Memory B cell (primary cell): ENCODE measurements at regions not wholly inside any gene's neighbourhood (a gene's known extent, or its start where the extent isn't known, plus 50 kb on each side); places are given as distances from the start of the nearest gene placed in this dataset.
A peak's percentile ranks its signal among the peaks of the same experiment; 100 is the strongest.
"Not testable (repeated sequence)": the region's sequence is repeated elsewhere in the genome, so short reads cannot be mapped to it uniquely, and the experiment has no call there.

ENCODE experiments used
- ATAC-seq: fragments of 150-1000 bp; cut with Tn5 transposase; 2 replicates; pipeline ENCODE4 v1.10.0; 2021; ENCODE audit warnings: low read depth, mild to moderate bottlenecking, moderate library complexity
- DNase-seq, 2 donors: peaks; one replicate each; pipeline ENCODE4 v3.0.0; 2022; ENCODE audit warnings: low spot score in 2 of 2
- H3K27ac Mint-ChIP-seq: one replicate; pipeline ENCODE4 v1.8.0; 2022; ENCODE audit warnings: mild to moderate bottlenecking, moderate library complexity, mixed read lengths
- H3K27me3 Mint-ChIP-seq: one replicate; pipeline ENCODE4 v1.8.0; 2022; ENCODE audit warnings: mixed read lengths
- H3K36me3 Mint-ChIP-seq: one replicate; pipeline ENCODE4 v1.8.0; 2022; ENCODE audit warnings: mild to moderate bottlenecking, mixed read lengths
- H3K4me1 Mint-ChIP-seq: one replicate; pipeline ENCODE4 v1.8.0; 2022; ENCODE audit warnings: mixed read lengths
- H3K4me3 Mint-ChIP-seq: one replicate; pipeline ENCODE4 v1.8.0; 2022; ENCODE audit warnings: mild to moderate bottlenecking, moderate library complexity, mixed read lengths
- H3K9me3 Mint-ChIP-seq: one replicate; pipeline ENCODE4 v1.8.0; 2022; ENCODE audit warnings: mixed read lengths

DNA sequence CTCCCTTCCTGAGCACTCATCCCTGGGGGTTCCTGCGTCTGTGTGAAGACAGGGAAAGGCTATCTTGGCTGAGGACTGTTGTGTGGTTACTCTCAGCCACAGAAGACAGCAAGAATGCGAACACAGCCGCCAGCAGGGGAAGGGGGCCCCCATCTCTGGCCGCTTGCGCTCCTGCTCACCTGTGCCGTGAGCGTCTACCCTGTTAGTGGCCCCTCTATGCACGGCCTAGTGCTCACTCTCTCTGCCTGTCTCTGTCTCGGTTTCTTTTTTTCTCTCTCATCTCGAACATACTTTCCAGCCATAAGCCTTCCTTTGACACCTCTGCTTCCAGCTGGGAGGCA, 206.7 kb upstream of the APCDD1 start:
- no peaks in the 10 kb centered on the region for H3K27me3 Mint-ChIP-seq
- no peaks in the 10 kb centered on the region for H3K9me3 Mint-ChIP-seq
- no peak overlapping the region for H3K4me3 Mint-ChIP-seq
- no peaks in the 10 kb centered on the region for H3K36me3 Mint-ChIP-seq
- no peaks in the 10 kb centered on the region for H3K4me1 Mint-ChIP-seq
- no peak for DNase-seq
- ATAC-seq, result no peak
- H3K27ac Mint-ChIP-seq, result no peak overlapping the region

DNA sequence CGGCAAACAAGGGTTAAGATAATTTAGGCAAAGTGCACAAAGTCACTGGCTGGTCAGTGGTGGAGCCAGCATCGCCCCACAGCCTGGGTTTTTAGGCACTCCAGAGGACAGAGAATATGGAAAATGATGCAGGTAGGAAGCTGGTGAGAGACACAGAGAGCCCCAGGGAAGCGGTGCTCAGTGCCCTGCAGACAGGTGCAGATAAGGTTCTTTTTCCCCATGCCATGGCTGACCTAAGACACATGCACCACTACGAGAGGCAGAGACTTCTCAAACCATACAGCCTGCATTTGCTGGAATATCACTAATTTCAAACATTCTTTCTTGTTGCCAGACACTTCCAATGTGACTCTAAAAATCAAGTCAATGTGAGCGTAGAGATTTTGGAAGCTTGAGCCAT, 205.7 kb upstream of the APCDD1 start:
- no peaks in the 10 kb centered on the region for H3K9me3 Mint-ChIP-seq
- DNase-seq (no peak), ATAC-seq (no peak)
- no peak overlapping the region for H3K27ac Mint-ChIP-seq
- H3K27me3 Mint-ChIP-seq, result no peaks in the 10 kb centered on the region
- peaks cover 7% of the 10 kb centered on the region for H3K4me1 Mint-ChIP-seq
- no peak overlapping the region for H3K4me3 Mint-ChIP-seq
- no peaks in the 10 kb centered on the region for H3K36me3 Mint-ChIP-seq

DNA sequence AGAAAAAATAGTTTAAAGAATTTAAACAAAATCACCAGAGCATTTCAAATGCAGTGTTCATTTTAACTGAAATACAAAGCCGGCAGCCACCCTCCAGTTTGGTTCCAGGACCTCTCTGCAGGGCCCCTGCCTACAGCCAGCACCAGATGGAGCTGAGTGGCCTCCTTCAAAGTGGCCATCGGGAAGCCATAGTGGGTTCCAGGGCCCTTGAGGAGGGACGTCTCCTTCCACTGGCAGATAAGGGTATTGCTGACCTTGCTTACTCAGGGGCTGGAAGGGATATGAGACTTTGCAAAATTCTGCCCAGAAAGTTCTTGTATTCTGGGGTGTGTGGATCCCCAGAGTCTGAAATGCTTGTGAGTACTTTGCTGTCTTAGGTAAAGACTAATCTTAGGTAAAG, 205.2 kb upstream of the APCDD1 start:
- no peak overlapping the region for H3K27ac Mint-ChIP-seq
- no peaks in the 10 kb centered on the region for H3K36me3 Mint-ChIP-seq

DNA sequence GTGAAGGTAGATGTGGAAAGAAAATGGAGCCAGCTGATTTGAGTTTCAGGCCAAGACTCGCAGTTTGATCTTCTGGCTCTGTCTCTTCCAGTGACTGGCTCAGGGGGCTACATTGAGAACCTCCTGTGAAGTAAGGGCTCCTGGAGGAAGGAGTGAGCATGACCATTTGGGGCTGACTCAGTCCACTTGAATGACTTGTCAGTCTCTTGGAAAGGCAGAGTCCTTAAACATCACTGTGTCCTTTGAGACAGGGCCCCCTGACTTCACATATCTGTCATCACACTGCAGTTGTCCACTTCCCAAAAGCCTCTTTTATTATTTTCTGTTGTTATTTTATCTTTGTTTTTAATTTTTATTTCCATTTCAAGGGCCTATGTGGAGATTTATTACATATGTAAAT, 204.6 kb upstream of the APCDD1 start:
- Mint-ChIP-seq H3K4me1 (peaks cover 12% of the 10 kb centered on the region), H3K27ac (no peak overlapping the region), H3K9me3 (no peaks in the 10 kb centered on the region), H3K27me3 (no peaks in the 10 kb centered on the region), H3K36me3 (no peaks in the 10 kb centered on the region), H3K4me3 (no peak overlapping the region)
- DNase-seq (no peak), ATAC-seq (no peak)

More for the DNA sequence above, 205.2 kb upstream of the APCDD1 start:
- H3K4me3 Mint-ChIP-seq, result no peak overlapping the region
- H3K4me1 Mint-ChIP-seq, result peaks cover 9% of the 10 kb centered on the region
- H3K9me3 Mint-ChIP-seq, result no peaks in the 10 kb centered on the region
- ATAC-seq (no peak), DNase-seq (no peak)
- no peaks in the 10 kb centered on the region for H3K27me3 Mint-ChIP-seq

DNA sequence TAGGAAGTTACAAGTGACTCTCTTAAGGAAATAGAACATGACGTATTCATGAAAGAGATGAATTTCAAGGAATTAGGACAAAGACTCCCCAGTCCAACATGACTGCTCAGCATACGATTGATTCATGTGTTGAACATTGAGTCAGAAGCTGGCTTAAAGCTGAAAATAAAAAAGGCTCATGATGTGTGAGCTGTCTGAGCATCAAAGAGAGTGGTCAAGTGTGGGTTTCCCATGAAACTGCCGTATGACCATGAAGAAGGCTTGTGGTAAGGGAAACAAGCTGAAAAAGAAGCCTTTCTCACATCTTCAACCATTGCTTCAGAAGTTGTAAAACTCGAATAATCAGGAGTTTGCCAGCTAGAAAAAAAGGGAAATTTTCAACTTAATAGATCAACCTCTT, 201.9 kb upstream of the APCDD1 start:
- Mint-ChIP-seq H3K4me3 (no peak overlapping the region), H3K36me3 (no peaks in the 10 kb centered on the region), H3K9me3 (no peaks in the 10 kb centered on the region), H3K27ac (no peak overlapping the region), H3K27me3 (no peaks in the 10 kb centered on the region), H3K4me1 (peaks cover 12% of the 10 kb centered on the region)
- DNase-seq (no peak), ATAC-seq (no peak)

DNA sequence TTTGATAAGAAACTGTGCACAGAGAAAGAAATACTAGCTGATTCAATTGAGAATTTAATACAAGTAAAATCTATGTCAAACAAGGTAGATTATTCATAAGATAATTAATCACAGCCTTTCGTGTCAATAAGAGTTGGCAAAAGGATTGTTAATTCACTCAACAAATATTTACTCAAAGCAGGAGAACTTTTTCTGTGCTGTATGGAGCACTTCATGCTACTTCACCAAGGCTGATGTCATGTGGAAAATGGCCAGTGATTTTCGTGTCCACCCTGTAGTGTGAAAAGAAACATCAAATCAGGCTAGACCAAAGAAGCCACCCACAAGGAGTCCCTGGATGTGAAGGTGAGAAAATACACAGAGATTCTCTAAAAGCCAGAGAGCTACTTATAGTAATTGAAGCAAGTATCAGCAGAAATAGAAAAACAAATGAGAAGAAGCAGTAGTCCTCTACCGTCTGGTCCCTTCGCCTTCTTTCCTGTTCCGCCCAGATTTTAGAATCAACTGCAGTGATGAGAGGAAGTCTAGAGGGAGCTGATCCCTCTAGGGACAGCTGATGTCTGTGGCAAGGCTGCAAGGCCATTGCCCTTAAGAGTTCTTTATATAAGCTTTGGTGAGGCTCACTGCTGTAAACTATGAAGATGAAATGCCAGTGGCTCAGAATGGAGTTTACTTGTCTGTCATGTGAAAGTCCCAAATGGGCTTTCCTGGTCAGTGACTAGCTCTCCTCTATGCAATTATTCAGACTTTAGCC, 201.3 kb upstream of the APCDD1 start:
- no peak for DNase-seq
- Mint-ChIP-seq H3K27ac (peak overlapping the region; percentile 53), H3K36me3 (no peaks in the 10 kb centered on the region), H3K27me3 (no peaks in the 10 kb centered on the region), H3K4me1 (peaks cover 12% of the 10 kb centered on the region), H3K9me3 (no peaks in the 10 kb centered on the region), H3K4me3 (peak overlapping the region; percentile 29)
- ATAC-seq, result peak; percentile 44

DNA sequence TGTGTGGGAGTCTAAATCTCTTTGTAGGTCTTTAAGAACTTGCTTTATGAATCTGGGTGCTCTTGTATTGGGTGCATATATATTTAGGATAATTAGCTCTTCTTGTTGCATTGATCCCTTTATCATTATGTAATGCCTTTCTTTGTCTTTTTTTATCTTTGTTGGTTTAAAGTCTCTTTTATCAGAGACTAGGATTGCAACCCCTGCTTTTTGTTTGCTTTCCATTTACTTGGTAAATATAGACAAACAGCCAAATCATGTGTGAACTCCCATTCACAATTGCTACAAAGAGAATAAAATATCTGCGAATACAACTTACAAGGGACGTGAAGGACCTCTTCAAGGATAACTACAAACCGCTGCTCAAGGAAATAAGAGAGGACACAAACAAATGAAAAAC, 198.2 kb upstream of the APCDD1 start:
- not testable (repeated sequence) for DNase-seq, H3K36me3 Mint-ChIP-seq, H3K27ac Mint-ChIP-seq, H3K27me3 Mint-ChIP-seq, H3K4me3 Mint-ChIP-seq, H3K9me3 Mint-ChIP-seq, ATAC-seq
- H3K4me1 Mint-ChIP-seq, result peaks cover 12% of the 10 kb centered on the region

DNA sequence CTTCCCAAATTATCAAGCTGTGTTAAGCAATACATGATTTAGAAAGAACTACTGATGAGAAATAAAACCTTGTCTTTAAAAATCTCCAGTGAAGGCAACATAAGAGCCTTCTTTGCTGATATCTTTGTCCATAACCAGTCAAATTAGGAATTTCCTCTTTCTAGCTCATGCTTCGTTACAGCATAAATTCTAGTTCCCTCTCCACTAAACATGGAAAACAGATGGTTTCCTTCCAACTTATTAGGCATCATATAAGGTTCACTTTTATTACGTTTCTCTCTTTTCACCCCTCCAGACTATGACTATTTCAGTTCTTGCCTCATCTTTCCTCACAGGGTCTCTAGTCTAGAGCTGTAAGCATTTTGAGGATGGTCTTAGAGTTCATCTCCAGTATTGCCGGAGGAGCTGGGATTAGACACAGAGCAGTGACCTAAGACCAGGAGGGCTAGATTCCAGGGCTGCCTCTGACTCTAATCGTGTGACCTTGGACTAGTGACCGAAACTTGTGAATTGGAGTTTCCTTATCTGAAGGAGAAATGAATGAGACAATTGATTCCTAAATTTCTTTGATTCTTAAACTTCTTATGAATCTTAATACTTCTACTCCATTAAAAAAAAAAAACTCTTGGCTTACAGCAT, 195.5 kb upstream of the APCDD1 start:
- no peak overlapping the region for H3K27ac Mint-ChIP-seq

DNA sequence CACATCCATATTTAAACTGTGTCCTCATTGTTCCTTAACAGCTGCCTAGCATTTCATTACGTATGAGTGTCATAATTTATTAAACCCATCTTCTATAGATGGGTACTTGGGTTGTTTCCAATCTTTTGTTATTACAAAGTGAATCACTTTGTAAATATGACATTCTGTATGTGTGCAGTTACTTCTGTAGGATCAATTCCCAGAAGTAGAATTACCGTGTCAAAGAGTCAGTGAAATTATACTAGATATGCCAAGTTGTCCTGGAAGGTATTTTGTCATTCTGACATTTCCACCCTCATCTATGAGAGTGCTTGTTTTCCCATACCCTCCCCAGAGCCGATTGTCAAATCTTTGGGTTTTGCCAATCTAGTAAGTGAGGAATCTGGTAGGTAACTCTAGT, 194.5 kb upstream of the APCDD1 start:
- peaks cover 23% of the 10 kb centered on the region for H3K4me1 Mint-ChIP-seq
- no peak overlapping the region for H3K27ac Mint-ChIP-seq
- H3K36me3 Mint-ChIP-seq, result no peaks in the 10 kb centered on the region
- H3K27me3 Mint-ChIP-seq, result no peaks in the 10 kb centered on the region
- DNase-seq (no peak), ATAC-seq (no peak)
- no peak overlapping the region for H3K4me3 Mint-ChIP-seq
- H3K9me3 Mint-ChIP-seq, result no peaks in the 10 kb centered on the region

More for the DNA sequence above, 195.5 kb upstream of the APCDD1 start:
- Mint-ChIP-seq H3K9me3 (no peaks in the 10 kb centered on the region), H3K36me3 (no peaks in the 10 kb centered on the region), H3K4me3 (no peak overlapping the region), H3K4me1 (peaks cover 20% of the 10 kb centered on the region), H3K27me3 (no peaks in the 10 kb centered on the region)
- ATAC-seq (no peak), DNase-seq (no peak)

DNA sequence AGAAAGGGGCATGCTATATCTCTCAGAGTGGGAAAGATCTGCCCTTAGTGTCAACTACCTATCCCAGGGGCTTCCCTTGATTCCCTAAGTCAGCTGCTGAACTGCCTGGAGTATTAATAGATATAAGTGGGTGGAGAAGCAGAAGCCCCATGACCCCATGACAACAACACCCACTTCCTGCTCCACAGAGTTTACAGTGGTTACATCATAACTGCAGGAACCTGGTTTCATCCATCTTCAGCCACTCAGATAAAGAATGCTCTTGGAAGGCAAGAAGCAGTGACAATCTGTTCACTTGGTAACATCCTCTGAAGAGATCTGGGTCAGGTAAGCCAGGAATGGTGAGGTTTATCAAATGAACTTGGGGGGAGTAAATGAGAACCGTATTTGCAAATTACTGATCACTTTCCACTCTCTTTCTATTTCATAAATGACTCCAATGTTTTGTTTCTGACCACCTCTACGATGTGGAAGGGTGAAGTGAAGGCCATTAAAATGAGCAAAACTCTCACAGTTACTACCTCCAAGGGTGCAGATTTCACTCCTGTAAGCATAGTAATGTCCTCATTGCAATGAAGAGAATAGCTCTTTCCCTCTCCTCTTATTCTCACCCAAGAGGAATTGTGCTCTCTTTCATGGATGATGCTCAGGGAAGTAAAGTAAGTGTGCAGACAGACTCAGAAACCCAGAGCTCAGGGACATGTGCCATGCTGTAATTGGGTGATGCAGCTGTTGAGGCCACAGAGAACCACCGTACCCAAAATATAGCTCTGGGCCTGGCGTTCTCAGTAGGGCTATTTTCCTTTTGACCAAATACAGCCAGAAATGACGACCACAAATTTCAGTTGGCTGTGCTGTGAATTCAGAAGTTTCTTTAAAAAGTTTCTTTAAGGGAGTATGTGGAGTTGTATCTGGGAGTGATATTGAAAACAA, 192.8 kb upstream of the APCDD1 start:
- Mint-ChIP-seq H3K9me3 (no peaks in the 10 kb centered on the region), H3K4me3 (no peak overlapping the region), H3K27ac (no peak overlapping the region), H3K27me3 (no peaks in the 10 kb centered on the region), H3K4me1 (peaks cover 27% of the 10 kb centered on the region), H3K36me3 (no peaks in the 10 kb centered on the region)
- DNase-seq (no peak), ATAC-seq (peak; percentile 39)

DNA sequence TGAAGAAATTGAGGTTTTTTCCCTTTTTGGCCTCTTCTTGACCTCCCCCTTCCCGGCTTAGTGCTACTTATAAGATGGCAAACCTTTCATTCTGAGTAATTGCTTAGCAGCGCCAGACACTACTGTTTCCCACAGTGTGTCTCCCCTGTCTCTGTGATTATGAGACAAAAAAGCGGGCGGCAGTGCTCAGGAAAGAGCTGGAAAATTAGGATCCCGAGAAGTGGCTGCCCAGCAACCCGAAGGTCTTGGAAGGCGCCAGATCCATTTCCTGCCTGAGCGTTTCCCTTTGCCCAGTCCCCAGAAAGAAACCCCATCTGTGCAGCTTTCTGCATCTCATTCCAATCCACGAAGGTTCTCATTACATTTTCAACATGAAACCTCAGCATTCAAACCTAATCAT, 191.9 kb upstream of the APCDD1 start:
- Mint-ChIP-seq H3K4me1 (peaks cover 27% of the 10 kb centered on the region), H3K9me3 (no peaks in the 10 kb centered on the region), H3K36me3 (no peaks in the 10 kb centered on the region)

DNA sequence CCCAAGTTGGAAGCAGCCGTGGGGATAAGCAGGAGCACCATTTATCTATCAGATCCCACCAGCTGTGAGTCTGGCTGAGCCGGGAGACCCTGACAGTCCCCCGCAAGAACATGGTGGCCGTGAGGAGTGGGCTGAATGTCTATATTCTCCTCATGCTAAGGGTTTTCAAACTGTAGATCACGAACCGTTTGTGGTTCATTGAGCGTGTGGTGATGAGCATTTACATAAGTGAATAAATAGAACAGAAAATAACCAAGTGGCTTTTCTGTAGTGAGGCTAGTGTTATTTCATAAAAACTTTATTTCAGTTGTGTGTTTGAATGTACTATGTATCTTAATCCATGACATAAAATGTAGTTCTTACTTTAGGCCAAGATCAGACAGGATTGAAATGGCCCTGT, 190.2 kb upstream of the APCDD1 start:
- Mint-ChIP-seq H3K36me3 (no peaks in the 10 kb centered on the region), H3K27ac (no peak overlapping the region), H3K4me3 (peak overlapping the region; percentile 45), H3K9me3 (no peaks in the 10 kb centered on the region), H3K27me3 (no peaks in the 10 kb centered on the region), H3K4me1 (peaks cover 27% of the 10 kb centered on the region)
- no peak for DNase-seq
- no peak for ATAC-seq

More for the DNA sequence above, 191.9 kb upstream of the APCDD1 start:
- Mint-ChIP-seq H3K4me3 (peak overlapping the region; percentile 30), H3K27ac (no peak overlapping the region), H3K27me3 (no peaks in the 10 kb centered on the region)
- DNase-seq (no peak), ATAC-seq (no peak)

DNA sequence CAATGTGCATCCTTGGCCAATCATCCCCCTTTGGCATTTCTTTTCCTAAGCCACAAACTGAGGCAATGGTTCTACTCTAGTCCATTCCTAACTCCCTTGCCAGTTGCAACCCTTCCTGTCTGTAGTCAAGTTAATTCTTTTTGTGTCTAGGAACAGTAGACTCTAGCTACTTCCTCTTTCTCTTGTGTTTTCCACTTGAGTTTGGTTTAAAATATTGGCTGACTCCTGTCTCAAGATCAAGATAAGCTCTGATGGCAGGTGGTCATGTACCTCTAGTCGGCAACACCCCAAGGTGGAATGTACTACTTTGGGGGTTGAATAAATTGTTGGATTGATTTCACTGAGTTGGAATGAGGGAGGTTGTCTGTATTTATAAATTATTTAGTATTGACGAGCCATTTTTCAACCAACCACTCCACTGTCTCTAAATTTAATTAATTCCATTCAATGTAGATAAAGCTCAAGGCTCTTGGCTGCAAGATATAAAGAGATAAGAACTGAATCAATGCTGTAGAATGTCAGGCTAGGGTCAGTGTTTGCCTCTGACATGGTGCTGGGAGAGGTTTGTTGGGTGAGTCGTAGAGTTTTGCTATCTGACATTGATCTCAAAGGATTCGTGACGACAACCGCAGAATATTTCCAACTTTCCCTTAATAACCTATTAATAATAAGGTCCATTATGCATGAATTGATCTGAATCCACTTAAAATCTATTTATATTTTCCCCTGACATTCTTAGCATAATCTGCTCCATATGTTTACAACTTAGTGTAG, 188.7 kb upstream of the APCDD1 start:
- H3K9me3 Mint-ChIP-seq, result no peaks in the 10 kb centered on the region
- H3K4me1 Mint-ChIP-seq, result peaks cover 27% of the 10 kb centered on the region
- no peaks in the 10 kb centered on the region for H3K36me3 Mint-ChIP-seq

DNA sequence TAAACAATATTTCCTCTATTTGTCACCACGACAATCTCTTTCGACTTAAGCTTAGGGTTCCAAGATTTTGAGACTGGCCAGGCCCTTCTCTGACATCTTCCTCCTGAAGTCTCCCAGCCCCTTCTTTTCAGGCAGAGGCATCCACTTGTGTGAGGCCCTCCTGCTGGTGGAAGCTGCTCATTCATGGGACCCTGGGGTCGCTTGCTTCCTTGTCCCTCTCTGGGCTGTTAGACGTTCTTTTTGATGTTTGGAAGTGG, 188.2 kb upstream of the APCDD1 start:
- Mint-ChIP-seq H3K36me3 (no peaks in the 10 kb centered on the region), H3K4me1 (peaks cover 27% of the 10 kb centered on the region), H3K9me3 (no peaks in the 10 kb centered on the region), H3K27me3 (no peaks in the 10 kb centered on the region), H3K27ac (no peak overlapping the region), H3K4me3 (no peak overlapping the region)
- DNase-seq, result no peak
- no peak for ATAC-seq

More for the DNA sequence above, 188.7 kb upstream of the APCDD1 start:
- no peak for DNase-seq
- ATAC-seq, result no peak
- Mint-ChIP-seq H3K27ac (no peak overlapping the region), H3K27me3 (no peaks in the 10 kb centered on the region), H3K4me3 (no peak overlapping the region)
